ENCODE measurements at regions not wholly inside any gene's neighbourhood (a gene's known extent, or its start where the extent isn't known, plus 50 kb on each side); places are given as distances from the start of the nearest gene placed in this dataset.

DNA sequence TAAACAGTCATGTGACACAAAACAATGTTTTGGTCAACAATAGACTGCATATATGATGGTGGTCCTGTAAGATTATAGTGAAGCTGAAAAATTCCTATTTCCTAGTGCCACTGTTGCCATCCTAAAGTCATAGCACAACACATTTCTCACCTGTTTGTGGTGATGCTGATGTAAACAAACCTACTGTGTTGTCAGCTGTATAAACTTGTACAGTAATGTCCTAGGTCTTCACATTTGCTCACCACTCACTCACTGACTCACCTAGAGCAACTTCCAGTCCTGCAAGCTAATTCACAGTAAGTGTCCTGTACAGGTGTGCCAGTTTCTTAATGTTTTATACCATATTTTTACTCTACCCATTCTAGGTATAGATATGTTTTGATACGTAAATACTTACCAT, 326.1 kb upstream of the USP24 start:
- TF ChIP-seq, protein P1, sequence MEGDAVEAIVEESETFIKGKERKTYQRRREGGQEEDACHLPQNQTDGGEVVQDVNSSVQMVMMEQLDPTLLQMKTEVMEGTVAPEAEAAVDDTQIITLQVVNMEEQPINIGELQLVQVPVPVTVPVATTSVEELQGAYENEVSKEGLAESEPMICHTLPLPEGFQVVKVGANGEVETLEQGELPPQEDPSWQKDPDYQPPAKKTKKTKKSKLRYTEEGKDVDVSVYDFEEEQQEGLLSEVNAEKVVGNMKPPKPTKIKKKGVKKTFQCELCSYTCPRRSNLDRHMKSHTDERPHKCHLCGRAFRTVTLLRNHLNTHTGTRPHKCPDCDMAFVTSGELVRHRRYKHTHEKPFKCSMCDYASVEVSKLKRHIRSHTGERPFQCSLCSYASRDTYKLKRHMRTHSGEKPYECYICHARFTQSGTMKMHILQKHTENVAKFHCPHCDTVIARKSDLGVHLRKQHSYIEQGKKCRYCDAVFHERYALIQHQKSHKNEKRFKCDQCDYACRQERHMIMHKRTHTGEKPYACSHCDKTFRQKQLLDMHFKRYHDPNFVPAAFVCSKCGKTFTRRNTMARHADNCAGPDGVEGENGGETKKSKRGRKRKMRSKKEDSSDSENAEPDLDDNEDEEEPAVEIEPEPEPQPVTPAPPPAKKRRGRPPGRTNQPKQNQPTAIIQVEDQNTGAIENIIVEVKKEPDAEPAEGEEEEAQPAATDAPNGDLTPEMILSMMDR (IDR thresholded peaks at IDR 0.05; ENCODE audit: low read depth, low read length): no peak
- no peak for TF ChIP-seq EZH2phosphoT487 (IDR thresholded peaks at IDR 0.05; ENCODE audit: low read depth)

Measured in OCI-LY3 (cell line).